ENCODE measurements at regions not wholly inside any gene's neighbourhood (a gene's known extent, or its start where the extent isn't known, plus 50 kb on each side); places are given as distances from the start of the nearest gene placed in this dataset.

GRCh38 chr1:235021321-235021720 lies 107.3 kb downstream of the TOMM20 start:
- no peak for DNase-seq (ENCODE audit: extremely low read depth, insufficient read length)
- Histone ChIP-seq H3K27me3 (replicated peaks; ENCODE audit: control insufficient read depth, insufficient read depth, low read length) (no peaks in the 10 kb centered on the region), H3K4me3 (replicated peaks; ENCODE audit: low read depth, low read length) (no peak overlapping the region), H3K36me3 (ENCODE audit: control insufficient read depth, insufficient read depth, low read length) (no peaks in the 10 kb centered on the region)
- TF ChIP-seq CTCF (IDR thresholded peaks at IDR 0.05; ENCODE audit: insufficient read depth, low read length, poor library complexity, severe bottlenecking): no peak

GRCh38 chr1:235019961-235020360 lies 108.7 kb downstream of the TOMM20 start:
- no peak for DNase-seq (ENCODE audit: extremely low read depth, insufficient read length)
- Histone ChIP-seq H3K4me3 (replicated peaks; ENCODE audit: low read depth, low read length) (no peak overlapping the region), H3K27me3 (replicated peaks; ENCODE audit: control insufficient read depth, insufficient read depth, low read length) (no peaks in the 10 kb centered on the region), H3K36me3 (ENCODE audit: control insufficient read depth, insufficient read depth, low read length) (no peaks in the 10 kb centered on the region)
- no peak for TF ChIP-seq CTCF (IDR thresholded peaks at IDR 0.05; ENCODE audit: insufficient read depth, low read length, poor library complexity, severe bottlenecking)

- TF ChIP-seq CTCF (IDR thresholded peaks at IDR 0.05; ENCODE audit: insufficient read depth, low read length, poor library complexity, severe bottlenecking): no peak
- H3K36me3 ChIP-seq (ENCODE audit: control insufficient read depth, insufficient read depth, low read length): no peaks in the 10 kb centered on the region
- no peak for DNase-seq (ENCODE audit: extremely low read depth, insufficient read length)
- H3K4me3 ChIP-seq (replicated peaks; ENCODE audit: low read depth, low read length): no peak overlapping the region
- no peaks in the 10 kb centered on the region for H3K27me3 ChIP-seq (replicated peaks; ENCODE audit: control insufficient read depth, insufficient read depth, low read length)
Measured at GRCh38 chr1:235019471-235019870, 109.2 kb downstream of the TOMM20 start.

GRCh38 chr1:235018720-235019444 lies 109.8 kb downstream of the TOMM20 start:
- no peak for TF ChIP-seq CTCF (IDR thresholded peaks at IDR 0.05; ENCODE audit: insufficient read depth, low read length, poor library complexity, severe bottlenecking)
- Histone ChIP-seq H3K4me3 (replicated peaks; ENCODE audit: low read depth, low read length) (no peak overlapping the region), H3K36me3 (ENCODE audit: control insufficient read depth, insufficient read depth, low read length) (no peaks in the 10 kb centered on the region), H3K27me3 (replicated peaks; ENCODE audit: control insufficient read depth, insufficient read depth, low read length) (no peaks in the 10 kb centered on the region)
- DNase-seq (ENCODE audit: extremely low read depth, insufficient read length): no peak

GRCh38 chr1:235018161-235018560 lies 110.5 kb downstream of the TOMM20 start:
- Histone ChIP-seq H3K4me3 (replicated peaks; ENCODE audit: low read depth, low read length) (no peak overlapping the region), H3K27me3 (replicated peaks; ENCODE audit: control insufficient read depth, insufficient read depth, low read length) (no peaks in the 10 kb centered on the region), H3K36me3 (ENCODE audit: control insufficient read depth, insufficient read depth, low read length) (no peaks in the 10 kb centered on the region)
- DNase-seq (ENCODE audit: extremely low read depth, insufficient read length): no peak
- no peak for TF ChIP-seq CTCF (IDR thresholded peaks at IDR 0.05; ENCODE audit: insufficient read depth, low read length, poor library complexity, severe bottlenecking)

GRCh38 chr1:235017719-235018118 lies 110.9 kb downstream of the TOMM20 start:
- Histone ChIP-seq H3K36me3 (ENCODE audit: control insufficient read depth, insufficient read depth, low read length) (no peaks in the 10 kb centered on the region), H3K27me3 (replicated peaks; ENCODE audit: control insufficient read depth, insufficient read depth, low read length) (no peaks in the 10 kb centered on the region), H3K4me3 (replicated peaks; ENCODE audit: low read depth, low read length) (no peak overlapping the region)
- DNase-seq (ENCODE audit: extremely low read depth, insufficient read length): no peak
- no peak for TF ChIP-seq CTCF (IDR thresholded peaks at IDR 0.05; ENCODE audit: insufficient read depth, low read length, poor library complexity, severe bottlenecking)

All from GM06990 (cell line).